Epithelial cell of esophagus (primary cell): ENCODE measurements at regions not wholly inside any gene's neighbourhood (a gene's known extent, or its start where the extent isn't known, plus 50 kb on each side); places are given as distances from the start of the nearest gene placed in this dataset.

Experiments
- DNase-seq: peaks from one replicate; pipeline ENCODE4 v3.0.0; 2010; ENCODE audit warnings: low read depth
- H3K4me3 ChIP-seq: 2 replicates; pipeline ENCODE4 v1.5.1; 2011; ENCODE audit warnings: mild to moderate bottlenecking, low read length, control low read depth
- CTCF ChIP-seq: IDR thresholded peaks from 2 replicates; pipeline ENCODE4 v1.5.1; 2011; ENCODE audit warnings: low read depth, mild to moderate bottlenecking, low read length, control low read depth, inconsistent platforms; ENCODE audit not compliant: insufficient read depth; ENCODE audit errors: missing control alignments

DNA sequence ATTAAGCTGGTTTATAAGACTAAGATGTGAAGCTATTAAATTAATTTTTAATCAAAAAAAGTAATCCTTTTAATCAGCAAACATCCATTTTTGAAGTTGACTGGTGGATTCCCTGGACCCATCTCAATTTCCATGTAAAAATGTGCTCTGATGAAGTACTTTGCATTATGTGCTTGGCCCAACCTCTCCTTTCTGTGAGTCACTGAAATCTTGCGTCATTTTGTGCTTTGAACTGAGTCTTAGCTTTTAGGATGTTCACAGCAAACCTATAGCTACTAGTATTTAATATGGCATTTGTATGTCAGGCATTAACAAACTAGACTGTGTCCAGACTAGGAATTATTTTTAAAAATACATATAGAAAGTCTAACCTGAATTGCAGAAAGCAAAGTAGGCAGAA lies 55.0 kb upstream of the CDH12 start:
- TF ChIP-seq CTCF = no peak
- DNase-seq = peak; percentile 74
- no peak overlapping the region for H3K4me3 ChIP-seq
